HG02763 (cell line): ENCODE measurements at regions not wholly inside any gene's neighbourhood (a gene's known extent, or its start where the extent isn't known, plus 50 kb on each side); places are given as distances from the start of the nearest gene placed in this dataset.
"Not testable (repeated sequence)": the region's sequence is repeated elsewhere in the genome, so short reads cannot be mapped to it uniquely, and the experiment has no call there.

Experiments used
- ATAC-seq: cut with Tn5 transposase; IDR thresholded peaks from one replicate; pipeline ENCODE4 v1.9.1; 2021; ENCODE audit warnings: mild to moderate bottlenecking, moderate library complexity; ENCODE audit not compliant: unreplicated experiment

DNA sequence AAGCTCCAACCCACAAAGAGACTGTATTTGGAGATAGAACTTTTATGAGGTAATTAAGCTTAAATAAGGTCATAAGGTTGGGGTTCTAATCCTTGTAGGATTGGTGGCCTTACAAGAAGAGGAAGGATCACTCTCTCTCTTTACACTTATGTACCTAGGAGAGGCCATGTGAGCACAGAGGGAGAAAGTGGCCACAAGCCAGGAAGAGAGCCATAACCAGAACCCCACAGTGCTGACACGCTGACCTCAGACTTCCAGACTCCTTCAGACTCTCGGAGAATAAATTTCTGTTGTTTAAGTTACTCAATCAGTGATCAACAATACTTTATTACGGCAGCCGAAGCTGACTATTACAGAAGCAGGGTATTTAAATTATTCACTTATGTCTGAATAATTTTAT lies 430.5 kb upstream of the EPHA7 start:
- no peak for ATAC-seq

- ATAC-seq, result no peak
These were observed 428.8 kb upstream of the EPHA7 start for GRCh38 chr6:93848031-93848742.

GRCh38 chr6:93842178-93842577 lies 422.8 kb upstream of the EPHA7 start:
- no peak for ATAC-seq

DNA sequence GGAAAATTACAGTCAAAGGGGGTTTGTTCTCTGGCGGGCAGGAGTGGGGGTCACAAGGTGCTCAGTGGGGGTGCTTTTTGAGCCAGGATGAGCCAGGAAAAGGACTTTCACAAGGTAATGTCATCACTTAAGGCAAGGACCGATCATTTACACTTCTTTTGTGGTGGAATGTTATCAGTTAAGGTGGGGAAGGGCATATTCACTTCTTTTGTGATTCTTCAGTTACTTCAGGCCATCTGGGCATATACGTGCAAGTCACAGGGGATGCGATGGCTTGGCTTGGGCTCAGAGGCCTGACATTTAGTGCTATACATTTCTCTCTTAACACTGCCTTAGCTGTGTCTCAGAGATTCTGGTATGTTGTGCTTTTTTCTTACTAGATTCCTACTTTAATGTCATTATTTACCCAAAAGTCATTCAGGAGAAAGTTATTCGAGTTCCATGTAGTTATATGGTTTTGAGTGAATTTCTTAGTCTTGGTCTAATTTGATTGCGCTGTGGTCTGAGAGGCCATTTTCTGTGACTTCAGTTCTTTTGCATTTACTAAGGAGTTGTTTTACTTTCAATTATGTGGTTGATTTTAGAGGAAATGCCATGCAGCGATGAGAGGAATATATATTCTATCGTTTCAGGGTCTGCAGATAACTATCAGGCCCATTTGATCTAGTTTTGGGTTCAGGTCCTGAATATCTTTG lies 416.2 kb upstream of the EPHA7 start:
- not testable (repeated sequence) for ATAC-seq

- not testable (repeated sequence) for ATAC-seq
These were observed 415.7 kb upstream of the EPHA7 start for GRCh38 chr6:93835026-93835425.

DNA sequence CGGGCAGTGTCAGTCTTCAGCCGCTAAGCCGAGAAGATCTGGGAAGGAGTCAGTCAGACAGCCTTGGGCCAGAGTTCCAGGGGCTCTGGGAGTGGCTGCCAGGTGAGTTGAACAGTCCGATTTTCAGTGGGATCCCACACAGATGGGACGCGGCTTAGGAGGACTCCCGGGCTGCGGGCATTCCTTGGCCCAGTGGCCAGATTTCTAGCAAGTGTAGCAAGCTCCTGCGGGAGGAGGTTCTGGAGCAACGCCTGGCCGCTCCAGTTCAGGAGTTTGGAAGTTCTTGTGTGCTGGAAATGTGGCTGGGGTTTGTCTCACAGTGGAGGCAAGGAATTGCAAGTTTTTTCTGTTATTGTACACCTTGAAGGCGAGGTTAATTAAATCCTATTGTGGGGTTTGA lies 414.0 kb upstream of the EPHA7 start:
- not testable (repeated sequence) for ATAC-seq

DNA sequence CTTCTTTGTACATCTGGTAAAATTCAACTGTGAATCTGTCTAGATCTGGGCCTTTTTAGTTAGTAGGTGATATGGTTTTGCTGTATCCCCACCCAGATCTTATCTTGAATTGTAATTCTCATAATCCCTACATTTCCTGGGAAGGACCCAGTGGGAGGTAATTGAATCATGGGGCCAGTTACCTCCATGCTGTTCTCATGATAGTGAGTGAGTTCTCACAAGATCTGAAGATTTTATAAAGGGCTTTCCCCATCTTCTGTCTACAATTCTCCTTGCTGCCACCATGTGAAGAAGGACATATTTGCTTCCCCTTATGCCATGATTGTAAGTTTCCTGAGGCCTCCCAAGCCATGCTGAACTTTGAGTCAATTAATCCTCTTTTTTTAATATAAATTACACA lies 410.4 kb upstream of the EPHA7 start:
- not testable (repeated sequence) for ATAC-seq

GRCh38 chr6:93829009-93829408 lies 409.6 kb upstream of the EPHA7 start:
- no peak for ATAC-seq

- ATAC-seq, result no peak
These were observed 409.2 kb upstream of the EPHA7 start for GRCh38 chr6:93828553-93828952.

- ATAC-seq, result no peak
These were observed 408.4 kb upstream of the EPHA7 start for GRCh38 chr6:93827728-93828127.

GRCh38 chr6:93825950-93826349 lies 406.6 kb upstream of the EPHA7 start:
- no peak for ATAC-seq

DNA sequence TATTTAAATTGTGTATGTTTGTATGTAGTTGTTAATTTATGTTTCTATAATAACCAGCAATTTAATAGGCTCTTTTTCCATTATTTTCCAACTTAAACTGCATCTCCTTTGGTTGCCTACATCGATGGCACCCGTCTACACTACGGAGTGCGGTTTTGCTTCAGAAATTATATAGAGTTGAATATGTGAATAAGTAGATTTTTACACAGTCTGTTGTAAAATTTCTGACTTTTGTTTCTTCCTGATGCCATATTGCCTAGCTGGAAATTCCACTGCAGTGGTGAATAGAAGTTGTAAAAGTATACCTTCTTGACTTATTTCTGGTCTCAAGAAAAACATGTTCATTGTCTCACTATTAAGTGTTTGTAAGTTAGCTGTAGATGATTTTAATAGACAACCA lies 404.1 kb upstream of the EPHA7 start:
- ATAC-seq, result no peak

DNA sequence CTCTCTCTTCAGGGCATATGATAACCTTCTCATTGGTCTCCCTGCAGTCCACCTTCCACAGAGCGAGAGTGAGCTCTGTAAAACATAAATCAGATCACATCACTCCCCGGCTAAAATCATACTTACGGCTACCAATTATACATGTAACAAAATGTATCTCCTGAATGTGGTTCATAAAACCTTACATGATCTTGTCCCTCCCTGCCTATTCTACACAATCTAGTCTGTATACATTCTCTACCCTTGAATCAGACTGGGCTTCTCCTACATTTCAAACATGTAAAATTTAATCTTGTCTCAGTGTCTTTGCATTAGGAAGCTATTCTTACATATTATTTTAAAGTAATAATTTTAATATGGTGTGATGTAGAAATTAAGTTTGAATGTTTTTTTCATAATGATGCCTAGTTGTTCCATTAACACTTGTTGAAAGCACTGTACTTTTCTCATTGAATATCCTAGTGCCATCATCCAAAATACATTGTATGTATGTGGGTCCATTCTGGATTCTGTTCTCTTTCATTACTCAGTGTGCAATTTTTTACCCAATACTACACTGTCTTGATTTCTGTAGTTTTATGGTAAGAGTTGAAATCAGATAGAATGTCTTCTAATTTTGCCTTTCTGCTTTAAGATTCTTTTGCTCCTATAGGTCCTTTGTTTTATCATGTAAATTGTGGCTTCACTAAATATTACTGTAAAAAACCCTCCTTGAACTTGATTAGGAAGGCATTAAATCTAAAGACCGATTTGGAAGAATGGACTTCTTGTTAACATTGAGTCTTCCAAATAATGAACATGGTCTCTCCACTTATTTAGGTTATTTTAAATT lies 403.3 kb upstream of the EPHA7 start:
- no peak for ATAC-seq

DNA sequence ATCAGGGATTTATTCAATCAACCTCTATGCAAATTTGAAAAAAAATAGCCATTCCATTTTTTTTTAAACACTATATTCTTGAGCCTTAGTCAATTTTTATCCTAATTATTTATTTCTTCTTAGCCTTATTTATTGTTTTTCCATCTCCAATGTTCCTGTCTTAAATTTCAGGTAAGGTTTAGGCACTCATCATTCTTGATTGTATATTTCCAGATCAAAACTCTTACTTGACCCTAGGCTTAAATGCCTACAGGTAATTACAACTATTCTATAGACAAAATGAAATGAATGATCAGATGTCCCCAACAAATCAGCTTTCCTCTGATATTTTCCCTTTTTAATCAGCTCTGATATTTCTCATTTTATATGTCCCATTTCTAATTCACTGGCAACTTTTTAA lies 402.6 kb upstream of the EPHA7 start:
- ATAC-seq, result no peak

- ATAC-seq, result no peak
These were observed 401.2 kb upstream of the EPHA7 start for GRCh38 chr6:93820465-93821082.

GRCh38 chr6:93819189-93819588 lies 399.8 kb upstream of the EPHA7 start:
- no peak for ATAC-seq

DNA sequence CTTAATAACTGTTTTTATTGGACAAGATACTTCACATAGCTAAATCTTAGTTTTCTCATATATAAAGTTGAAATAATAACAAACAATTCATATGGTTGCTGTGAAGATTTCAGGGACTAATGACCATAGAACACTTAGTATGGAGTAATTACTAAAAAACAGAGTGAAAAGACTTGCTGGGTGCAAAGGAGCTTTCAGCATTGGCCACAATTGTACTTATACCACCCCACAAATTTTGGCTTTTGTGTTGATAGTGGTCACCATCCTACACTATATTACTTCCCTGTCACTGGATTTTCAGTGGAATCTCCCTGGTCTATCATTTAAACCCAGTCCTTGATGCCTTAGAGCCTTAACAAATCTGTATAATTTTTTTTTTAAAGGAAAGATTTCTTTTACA lies 398.6 kb upstream of the EPHA7 start:
- ATAC-seq, result no peak

DNA sequence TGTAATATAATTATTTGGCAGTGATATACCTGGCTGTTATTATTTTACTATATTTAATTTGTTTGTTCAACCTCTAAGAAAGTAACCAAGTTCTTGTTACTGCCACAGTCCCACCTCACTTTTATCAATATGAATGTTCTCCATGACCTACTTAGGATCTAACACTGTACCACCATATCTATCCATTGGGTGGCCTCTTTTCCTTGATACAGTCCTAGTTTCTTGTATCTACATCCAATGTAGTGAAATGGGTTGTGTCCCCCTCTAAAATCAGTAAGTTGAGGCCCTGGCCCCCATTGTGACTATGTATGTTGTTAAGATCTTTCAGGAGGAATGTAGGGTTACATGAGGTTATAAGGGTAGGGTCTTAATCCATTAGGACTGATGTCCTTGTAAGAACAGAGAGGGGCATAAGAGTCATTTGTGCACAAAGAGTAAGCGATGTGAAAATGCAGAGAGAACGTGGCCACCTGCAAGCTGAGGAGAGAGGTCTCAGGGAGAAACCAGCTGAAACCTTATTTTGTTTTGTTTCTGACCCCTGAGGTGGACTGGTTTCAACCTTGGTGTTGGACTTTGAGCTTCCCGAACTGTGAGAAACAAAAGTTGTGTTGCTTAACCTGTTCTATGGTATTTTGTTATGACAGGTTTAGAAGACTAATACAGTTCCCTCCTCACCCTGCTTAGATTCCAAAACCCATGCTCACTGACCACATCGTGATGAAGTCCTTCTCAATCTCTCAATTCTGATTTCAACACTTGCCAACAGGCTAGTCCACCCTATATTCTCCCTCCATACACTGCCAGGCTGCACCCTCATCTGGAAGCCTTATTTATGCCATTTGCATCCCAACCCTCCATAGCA lies 387.3 kb upstream of the EPHA7 start:
- no peak for ATAC-seq

GRCh38 chr6:93801101-93801847 lies 381.9 kb upstream of the EPHA7 start:
- ATAC-seq, result no peak

DNA sequence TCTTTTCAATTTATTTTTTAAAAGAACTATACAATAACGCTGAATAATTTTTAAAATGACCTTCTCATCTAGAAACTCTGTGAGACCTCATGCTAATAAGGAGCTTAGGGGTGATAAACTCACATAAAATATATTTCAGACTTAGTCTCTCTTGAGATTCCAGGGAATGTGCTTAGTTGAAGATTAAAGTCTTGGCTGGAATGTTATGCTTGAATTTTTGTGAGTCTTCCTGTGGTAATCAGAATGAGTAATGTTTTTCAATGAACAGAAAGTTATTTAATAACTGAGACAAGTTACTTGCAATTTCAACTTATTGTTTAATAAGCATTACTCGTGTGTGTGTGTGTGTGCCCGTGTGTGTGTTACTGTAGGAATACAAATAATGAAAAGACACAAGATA lies 379.9 kb upstream of the EPHA7 start:
- ATAC-seq, result no peak
